Liver (tissue), 8 donors: ENCODE measurements at regions not wholly inside any gene's neighbourhood (a gene's known extent, or its start where the extent isn't known, plus 50 kb on each side); places are given as distances from the start of the nearest gene placed in this dataset.

Source experiments
- DNase-seq: peaks from one replicate; pipeline ENCODE4 v3.0.0-alpha.2; 2017; ENCODE audit warnings: low spot score
- H3K27ac ChIP-seq, 2 donors: one replicate each; pipeline ENCODE4 v1.7.0; 2013; ENCODE audit warnings: inconsistent platforms in 2 of 2, low read length in 2 of 2, control low read depth in 1 of 2, low read depth in 1 of 2, mild to moderate bottlenecking in 1 of 2
- H3K27me3 ChIP-seq, 4 donors: one replicate each; pipeline versions ENCODE4 v1.6.1 to v1.7.0; 2013; ENCODE audit warnings: low read length in 3 of 4, inconsistent platforms in 1 of 4, mild to moderate bottlenecking in 1 of 4, moderate library complexity in 1 of 4; ENCODE audit not compliant: control insufficient read depth in 4 of 4, insufficient read depth in 4 of 4
- H3K36me3 ChIP-seq, 4 donors: one replicate each; pipeline versions ENCODE4 v1.6.1 to v1.7.0; 2013; ENCODE audit warnings: low read length in 3 of 4, mild to moderate bottlenecking in 3 of 4, low read depth in 1 of 4, moderate library complexity in 1 of 4; ENCODE audit not compliant: control insufficient read depth in 4 of 4, insufficient read depth in 3 of 4
- H3K4me1 ChIP-seq, 4 donors: one replicate each; pipeline versions ENCODE4 v1.6.1 to v1.7.0; 2013; ENCODE audit warnings: low read length in 3 of 4, mild to moderate bottlenecking in 3 of 4, moderate library complexity in 1 of 4; ENCODE audit not compliant: control insufficient read depth in 4 of 4, insufficient read depth in 4 of 4
- H3K4me3 ChIP-seq, 3 donors: one replicate each; pipeline versions ENCODE4 v1.6.1 to v1.7.0; 2013; ENCODE audit warnings: low read length in 3 of 3, control low read depth in 1 of 3, low read depth in 1 of 3, mild to moderate bottlenecking in 1 of 3
- H3K9ac ChIP-seq, 2 donors: one replicate each; pipeline ENCODE4 v1.7.0; 2013; ENCODE audit warnings: low read length in 2 of 2, mild to moderate bottlenecking in 2 of 2, moderate library complexity in 2 of 2, control low read depth in 1 of 2, low read depth in 1 of 2
- H3K9me3 ChIP-seq, 4 donors: one replicate each; pipeline versions ENCODE4 v1.6.1 to v1.7.0; 2013; ENCODE audit warnings: low read length in 3 of 4; ENCODE audit not compliant: control insufficient read depth in 4 of 4
- ATF3 ChIP-seq: IDR thresholded peaks from 2 replicates; pipeline ENCODE4 v1.6.1; 2016; ENCODE audit warnings: antibody characterized with exemption
- CTCF ChIP-seq: fragments of 150-350 bp; IDR thresholded peaks from 2 replicates; pipeline ENCODE4 v1.5.1; 2017; ENCODE audit warnings: improper control_type of control experiment, low read depth, low read length; ENCODE audit not compliant: missing input control
- EGR1 ChIP-seq, 2 donors: IDR thresholded peaks; 2 replicates each; pipeline ENCODE4 v1.6.1; 2016 to 2018; ENCODE audit warnings: antibody characterized with exemption in 2 of 2, low read depth in 2 of 2
- FOXA1 ChIP-seq: IDR thresholded peaks from 2 replicates; pipeline ENCODE4 v1.6.1; 2016; ENCODE audit warnings: antibody characterized with exemption
- GABPA ChIP-seq, 2 donors: IDR thresholded peaks in 1 of 2; conservative IDR thresholded peaks in 1 of 2; 2 replicates each; pipeline ENCODE4 v1.6.1; 2016; ENCODE audit warnings: antibody characterized with exemption in 2 of 2, mild to moderate bottlenecking in 1 of 2, moderate library complexity in 1 of 2
- HNF4A ChIP-seq, 2 donors: conservative IDR thresholded peaks; 2 replicates each; pipeline ENCODE4 v1.6.1; 2016; ENCODE audit warnings: antibody characterized with exemption in 2 of 2, mild to moderate bottlenecking in 2 of 2
- HNF4G ChIP-seq: IDR thresholded peaks from 2 replicates; pipeline ENCODE4 v1.6.1; 2016; ENCODE audit warnings: antibody characterized with exemption
- JUND ChIP-seq, 2 donors: IDR thresholded peaks; 2 replicates each; pipeline ENCODE4 v1.6.1; 2016; ENCODE audit warnings: antibody characterized with exemption in 2 of 2
- MAX ChIP-seq: IDR thresholded peaks from 2 replicates; pipeline ENCODE4 v1.6.1; 2016; ENCODE audit warnings: antibody characterized with exemption
- NR2F2 ChIP-seq: IDR thresholded peaks from 2 replicates; pipeline ENCODE4 v1.6.1; 2016; ENCODE audit warnings: antibody characterized with exemption
- RAD21 ChIP-seq, 2 donors: IDR thresholded peaks; 2 replicates each; pipeline ENCODE4 v1.6.1; 2016; ENCODE audit warnings: antibody characterized with exemption in 2 of 2, mild to moderate bottlenecking in 2 of 2
- RXRA ChIP-seq, 2 donors: IDR thresholded peaks; 2 replicates each; pipeline ENCODE4 v1.6.1; 2017 to 2018; ENCODE audit warnings: antibody characterized with exemption in 2 of 2, mild to moderate bottlenecking in 1 of 2
- SP1 ChIP-seq: IDR thresholded peaks from 2 replicates; pipeline ENCODE4 v1.6.1; 2018; ENCODE audit warnings: antibody characterized with exemption, mild to moderate bottlenecking
- TAF1 ChIP-seq: conservative IDR thresholded peaks from 2 replicates; pipeline ENCODE4 v1.6.1; 2016; ENCODE audit warnings: antibody characterized with exemption, mild to moderate bottlenecking
- YY1 ChIP-seq: IDR thresholded peaks from 2 replicates; pipeline ENCODE4 v1.6.1; 2016; ENCODE audit warnings: antibody characterized with exemption, mild to moderate bottlenecking
- WGBS: extraction: QIAGEN DNeasy Blood & Tissue Kit; methylation state at CpG from one replicate; pipeline ENCODE4 v1.1.7; 2013; 5-methylcytosine and 5-hydroxymethylcytosine counted together
- TF ChIP-seq, protein P1 (sequence below): IDR thresholded peaks from 2 replicates; pipeline ENCODE4 v1.6.1; 2016; ENCODE audit warnings: antibody characterized with exemption, mild to moderate bottlenecking
- TF ChIP-seq, protein P2 (sequence below): IDR thresholded peaks from 2 replicates; pipeline ENCODE4 v1.6.1; 2016; ENCODE audit warnings: antibody characterized with exemption
- donor health status: healthy.
- donor health status: healthy.
- donor health status: healthy.
- donor health status: healthy.
- donor health status: healthy.

GRCh38 chr21:35469498-35469897, 420.4 kb upstream of the RUNX1 start (continued):
- TF ChIP-seq, protein P1, sequence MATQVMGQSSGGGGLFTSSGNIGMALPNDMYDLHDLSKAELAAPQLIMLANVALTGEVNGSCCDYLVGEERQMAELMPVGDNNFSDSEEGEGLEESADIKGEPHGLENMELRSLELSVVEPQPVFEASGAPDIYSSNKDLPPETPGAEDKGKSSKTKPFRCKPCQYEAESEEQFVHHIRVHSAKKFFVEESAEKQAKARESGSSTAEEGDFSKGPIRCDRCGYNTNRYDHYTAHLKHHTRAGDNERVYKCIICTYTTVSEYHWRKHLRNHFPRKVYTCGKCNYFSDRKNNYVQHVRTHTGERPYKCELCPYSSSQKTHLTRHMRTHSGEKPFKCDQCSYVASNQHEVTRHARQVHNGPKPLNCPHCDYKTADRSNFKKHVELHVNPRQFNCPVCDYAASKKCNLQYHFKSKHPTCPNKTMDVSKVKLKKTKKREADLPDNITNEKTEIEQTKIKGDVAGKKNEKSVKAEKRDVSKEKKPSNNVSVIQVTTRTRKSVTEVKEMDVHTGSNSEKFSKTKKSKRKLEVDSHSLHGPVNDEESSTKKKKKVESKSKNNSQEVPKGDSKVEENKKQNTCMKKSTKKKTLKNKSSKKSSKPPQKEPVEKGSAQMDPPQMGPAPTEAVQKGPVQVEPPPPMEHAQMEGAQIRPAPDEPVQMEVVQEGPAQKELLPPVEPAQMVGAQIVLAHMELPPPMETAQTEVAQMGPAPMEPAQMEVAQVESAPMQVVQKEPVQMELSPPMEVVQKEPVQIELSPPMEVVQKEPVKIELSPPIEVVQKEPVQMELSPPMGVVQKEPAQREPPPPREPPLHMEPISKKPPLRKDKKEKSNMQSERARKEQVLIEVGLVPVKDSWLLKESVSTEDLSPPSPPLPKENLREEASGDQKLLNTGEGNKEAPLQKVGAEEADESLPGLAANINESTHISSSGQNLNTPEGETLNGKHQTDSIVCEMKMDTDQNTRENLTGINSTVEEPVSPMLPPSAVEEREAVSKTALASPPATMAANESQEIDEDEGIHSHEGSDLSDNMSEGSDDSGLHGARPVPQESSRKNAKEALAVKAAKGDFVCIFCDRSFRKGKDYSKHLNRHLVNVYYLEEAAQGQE = no peak
- TF ChIP-seq JUND (IDR thresholded peaks at IDR 0.05) = no peak

GRCh38 chr21:35468991-35469390, 419.9 kb upstream of the RUNX1 start:
- no peaks in the 10 kb centered on the region for H3K36me3 ChIP-seq
- H3K27me3 ChIP-seq = no peaks in the 10 kb centered on the region
- no peaks in the 10 kb centered on the region for H3K4me1 ChIP-seq

GRCh38 chr21:35467566-35467965, 418.5 kb upstream of the RUNX1 start:
- WGBS = 80% methylated on average over 2 of the region's 2 CpGs
- H3K9ac ChIP-seq = no peak overlapping the region
- H3K36me3 ChIP-seq = no peaks in the 10 kb centered on the region
- H3K9me3 ChIP-seq = no peaks in the 10 kb centered on the region
- TF ChIP-seq JUND (IDR thresholded peaks at IDR 0.05) (no peak), ATF3 (no peak), HNF4A (conservative IDR thresholded peaks at IDR 0.05) (no peak), TAF1 (no peak), YY1 (no peak), MAX (no peak), FOXA1 (no peak), SP1 (no peak), CTCF (no peak), EGR1 (IDR thresholded peaks at IDR 0.05; ENCODE audit: low read depth in 2 of 2) (no peak), RXRA (IDR thresholded peaks at IDR 0.05) (no peak), GABPA (IDR thresholded peaks at IDR 0.05 in 1 of 2, conservative IDR thresholded peaks at IDR 0.05 in 1 of 2) (no peak), RAD21 (IDR thresholded peaks at IDR 0.05) (no peak), NR2F2 (no peak), HNF4G (no peak)
- TF ChIP-seq, protein P1 = no peak
- TF ChIP-seq, protein P2, sequence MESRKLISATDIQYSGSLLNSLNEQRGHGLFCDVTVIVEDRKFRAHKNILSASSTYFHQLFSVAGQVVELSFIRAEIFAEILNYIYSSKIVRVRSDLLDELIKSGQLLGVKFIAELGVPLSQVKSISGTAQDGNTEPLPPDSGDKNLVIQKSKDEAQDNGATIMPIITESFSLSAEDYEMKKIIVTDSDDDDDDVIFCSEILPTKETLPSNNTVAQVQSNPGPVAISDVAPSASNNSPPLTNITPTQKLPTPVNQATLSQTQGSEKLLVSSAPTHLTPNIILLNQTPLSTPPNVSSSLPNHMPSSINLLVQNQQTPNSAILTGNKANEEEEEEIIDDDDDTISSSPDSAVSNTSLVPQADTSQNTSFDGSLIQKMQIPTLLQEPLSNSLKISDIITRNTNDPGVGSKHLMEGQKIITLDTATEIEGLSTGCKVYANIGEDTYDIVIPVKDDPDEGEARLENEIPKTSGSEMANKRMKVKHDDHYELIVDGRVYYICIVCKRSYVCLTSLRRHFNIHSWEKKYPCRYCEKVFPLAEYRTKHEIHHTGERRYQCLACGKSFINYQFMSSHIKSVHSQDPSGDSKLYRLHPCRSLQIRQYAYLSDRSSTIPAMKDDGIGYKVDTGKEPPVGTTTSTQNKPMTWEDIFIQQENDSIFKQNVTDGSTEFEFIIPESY = no peak
- no peak for DNase-seq
- no peak overlapping the region for H3K4me3 ChIP-seq
- no peaks in the 10 kb centered on the region for H3K27me3 ChIP-seq
- no peak overlapping the region for H3K27ac ChIP-seq
- H3K4me1 ChIP-seq = no peaks in the 10 kb centered on the region

More at GRCh38 chr21:35468991-35469390, 419.9 kb upstream of the RUNX1 start:
- Histone ChIP-seq H3K4me3 (no peak overlapping the region), H3K27ac (no peak overlapping the region), H3K9ac (no peak overlapping the region), H3K9me3 (no peaks in the 10 kb centered on the region)
- 75% methylated on average over 5 of the region's 5 CpGs for WGBS
- TF ChIP-seq GABPA (IDR thresholded peaks at IDR 0.05 in 1 of 2, conservative IDR thresholded peaks at IDR 0.05 in 1 of 2) (no peak), NR2F2 (no peak), SP1 (no peak), RXRA (IDR thresholded peaks at IDR 0.05) (no peak)
- DNase-seq = no peak
